NT2/D1 (cell line): ENCODE measurements at regions not wholly inside any gene's neighbourhood (a gene's known extent, or its start where the extent isn't known, plus 50 kb on each side); places are given as distances from the start of the nearest gene placed in this dataset.

Experiments
- SUZ12 ChIP-seq: IDR thresholded peaks from 2 replicates; pipeline ENCODE4 v1.6.1; 2011; ENCODE audit not compliant: insufficient read length, insufficient read depth; ENCODE audit errors: extremely low read depth
- YY1 ChIP-seq: IDR thresholded peaks from 2 replicates; pipeline ENCODE4 v1.6.1; 2011; ENCODE audit not compliant: insufficient read length, insufficient read depth
- ZNF274 ChIP-seq: IDR thresholded peaks from 2 replicates; pipeline ENCODE4 v1.6.1; 2011; ENCODE audit warnings: mild to moderate bottlenecking, low read depth, low read length

GRCh38 chr5:121429761-121430160, 421.9 kb upstream of the FTMT start:
- TF ChIP-seq YY1 (no peak), SUZ12 (no peak), ZNF274 (no peak)
